NCI-H146 (cell line): ENCODE measurements at regions not wholly inside any gene's neighbourhood (a gene's known extent, or its start where the extent isn't known, plus 50 kb on each side); places are given as distances from the start of the nearest gene placed in this dataset.
"Not testable (repeated sequence)": the region's sequence is repeated elsewhere in the genome, so short reads cannot be mapped to it uniquely, and the experiment has no call there.

Experiments used
- DNase-seq: peaks from one replicate; lab custom pipeline; 2025; lab: John Stamatoyannopoulos, UW

DNA sequence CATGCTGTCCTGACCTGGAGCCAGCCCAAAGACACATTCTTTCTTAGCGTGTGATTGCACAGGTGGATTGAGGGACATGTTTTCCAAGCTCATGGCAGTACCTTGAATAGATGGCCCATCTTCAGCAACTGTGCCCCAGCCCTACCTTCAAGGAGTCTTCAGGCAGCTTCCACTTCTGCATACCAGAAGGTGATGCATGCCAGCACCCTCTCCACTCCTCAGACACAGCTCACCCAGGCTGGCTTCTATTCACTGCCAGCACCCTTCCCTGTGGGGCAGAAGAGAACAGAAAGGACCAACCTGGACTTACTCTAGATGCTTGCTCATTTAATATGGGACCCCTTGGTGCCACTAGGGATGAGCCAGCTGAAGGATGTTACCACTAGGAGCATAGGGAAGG is 466.4 kb upstream of the ISX start:
- no peak for DNase-seq

DNA sequence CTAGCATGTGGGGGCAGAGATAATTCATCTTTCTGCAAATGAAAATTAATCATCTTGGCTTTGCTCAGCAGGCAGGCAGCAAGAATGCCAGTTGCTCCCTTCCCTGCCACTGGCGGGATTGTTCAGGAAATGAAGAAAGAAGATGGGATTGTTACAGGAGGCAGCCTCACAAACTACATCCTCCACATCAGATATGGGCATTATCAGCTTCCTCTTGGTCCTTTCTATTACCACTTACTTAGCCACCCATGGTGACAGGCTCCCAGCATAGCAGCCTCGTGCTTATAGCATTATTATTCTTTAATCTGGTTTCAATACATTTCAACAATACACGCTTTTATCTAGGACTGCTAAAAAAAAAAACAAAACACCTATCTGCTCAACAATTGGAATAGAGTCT is 461.6 kb upstream of the ISX start:
- no peak for DNase-seq

GRCh38 chr22:34608106-34608505 is 457.9 kb upstream of the ISX start:
- DNase-seq = no peak

- DNase-seq = no peak
Measured at GRCh38 chr22:34608540-34609115, 457.3 kb upstream of the ISX start.

DNA sequence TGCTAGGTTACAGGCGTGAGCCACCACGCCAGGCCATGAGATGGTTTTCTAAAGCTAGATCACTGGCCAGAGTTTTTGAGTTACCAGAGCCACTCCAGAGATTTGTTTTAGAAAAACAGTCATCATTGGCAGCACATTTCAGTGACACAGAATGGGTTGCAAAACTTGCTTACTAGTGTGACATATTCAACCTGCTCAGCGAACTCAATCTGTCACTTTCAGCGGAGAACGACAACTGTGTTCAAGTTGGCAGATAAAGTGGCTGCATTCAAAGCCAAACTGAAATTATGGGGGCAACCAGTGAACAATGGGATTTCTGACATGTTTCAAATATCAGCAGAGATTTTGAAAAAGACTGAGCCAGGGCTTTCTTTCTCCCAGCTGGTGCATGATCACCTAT is 456.3 kb upstream of the ISX start:
- DNase-seq = no peak

- DNase-seq = no peak
Measured at GRCh38 chr22:34620161-34620560, 445.8 kb upstream of the ISX start.

DNA sequence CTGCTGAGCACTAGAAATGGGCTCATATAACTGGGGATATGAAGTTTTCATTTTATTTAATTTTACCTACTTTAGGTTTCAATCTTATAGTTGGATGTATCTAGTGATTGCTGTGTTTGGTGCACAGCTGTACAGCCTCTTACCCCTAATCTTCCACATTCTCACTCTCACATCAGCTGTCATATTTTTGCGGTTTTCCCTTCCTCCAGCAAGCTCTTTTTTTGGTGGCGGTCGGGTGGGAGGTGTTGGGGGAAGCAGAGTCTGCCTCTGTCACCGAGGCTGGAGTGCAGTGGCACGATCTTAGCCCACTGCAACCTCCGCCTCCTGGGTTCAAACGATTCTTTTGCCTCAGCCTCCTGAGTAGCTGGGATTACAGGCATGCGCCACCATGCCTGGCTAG is 445.1 kb upstream of the ISX start:
- DNase-seq = no peak

- no peak for DNase-seq
Measured at GRCh38 chr22:34622602-34623001, 443.4 kb upstream of the ISX start.

DNA sequence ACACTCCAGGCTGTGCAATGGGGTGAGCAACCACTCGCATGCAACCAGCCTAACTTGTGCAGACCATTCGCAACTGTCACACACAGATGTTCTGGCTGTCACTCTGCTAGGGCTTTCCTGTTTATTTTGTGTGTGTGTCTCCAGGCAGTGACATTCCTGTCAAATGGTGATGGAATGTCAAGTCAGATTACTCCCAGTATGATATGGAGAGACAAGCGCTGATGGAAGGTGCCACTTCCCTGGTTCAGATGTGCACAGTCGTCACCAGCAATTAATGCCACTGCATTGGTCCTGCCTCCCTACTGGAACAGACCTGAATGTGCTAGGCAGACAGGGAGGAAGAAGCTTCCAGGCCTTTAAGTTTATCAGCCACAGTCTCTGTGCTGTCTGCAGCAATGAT is 442.4 kb upstream of the ISX start:
- no peak for DNase-seq

DNA sequence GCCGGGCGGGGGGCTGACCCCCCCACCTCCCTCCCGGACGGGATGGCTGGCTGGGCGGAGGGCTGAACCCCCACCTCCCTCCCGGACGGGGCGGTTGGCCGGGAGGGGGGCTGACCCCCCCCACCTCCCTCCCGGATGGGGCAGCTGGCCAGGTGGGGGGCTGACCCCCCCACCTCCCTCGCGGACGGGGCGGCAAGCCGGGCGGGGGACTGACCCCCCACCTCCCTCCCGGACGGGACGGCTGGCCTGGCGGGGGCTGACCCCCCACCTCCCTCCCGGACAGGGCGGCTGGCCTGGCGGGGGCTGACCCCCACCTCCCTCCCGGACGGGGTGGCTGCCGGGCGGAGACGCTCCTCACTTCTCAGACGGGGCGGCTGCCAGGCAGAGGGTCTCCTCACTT is 440.1 kb upstream of the ISX start:
- not testable (repeated sequence) for DNase-seq

- no peak for DNase-seq
Measured at GRCh38 chr22:34638128-34638527, 427.8 kb upstream of the ISX start.

GRCh38 chr22:34639911-34640310 is 426.0 kb upstream of the ISX start:
- no peak for DNase-seq

GRCh38 chr22:34645375-34645774 is 420.6 kb upstream of the ISX start:
- DNase-seq = no peak

- no peak for DNase-seq
Measured at GRCh38 chr22:34669001-34669400, 397.0 kb upstream of the ISX start.

DNA sequence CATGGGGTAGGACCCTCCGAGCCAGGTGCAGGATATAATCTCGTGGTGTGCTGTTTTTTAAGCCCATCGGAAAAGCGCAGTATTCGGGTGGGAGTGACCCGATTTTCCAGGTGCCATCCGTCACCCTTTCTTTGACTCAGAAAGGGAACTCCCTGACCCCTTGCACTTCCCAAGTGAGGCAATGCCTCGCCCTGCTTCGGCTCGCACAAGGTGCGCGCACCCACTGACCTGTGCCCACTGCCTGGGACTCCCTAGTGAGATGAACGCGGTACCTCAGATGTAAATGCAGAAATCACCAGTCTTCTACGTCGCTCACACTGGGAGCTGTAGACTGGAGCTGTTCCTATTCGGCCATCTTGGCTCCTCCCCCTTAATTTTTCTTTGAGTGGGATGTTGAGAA is 382.9 kb upstream of the ISX start:
- not testable (repeated sequence) for DNase-seq

DNA sequence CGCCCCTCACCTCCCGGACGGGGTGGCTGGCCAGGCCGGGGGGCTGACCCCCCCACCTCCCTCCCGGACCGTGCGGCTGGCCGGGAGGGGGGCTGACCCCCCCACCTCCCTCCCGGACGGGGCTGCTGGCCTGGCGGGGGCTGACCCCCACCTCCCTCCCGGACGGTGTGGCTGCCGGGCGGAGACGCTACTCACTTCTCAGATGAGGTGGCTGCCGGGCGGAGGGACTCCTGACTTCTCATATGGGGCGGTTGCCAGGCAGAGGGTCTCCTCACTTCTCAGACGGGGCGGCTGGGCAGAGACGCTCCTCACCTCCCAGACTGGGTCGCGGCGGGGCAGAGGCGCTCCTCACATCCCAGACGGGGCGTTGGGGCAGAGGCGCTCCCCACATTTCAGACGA is 381.7 kb upstream of the ISX start:
- not testable (repeated sequence) for DNase-seq

GRCh38 chr22:34687116-34687515 is 378.8 kb upstream of the ISX start:
- DNase-seq = no peak

- no peak for DNase-seq
Measured at GRCh38 chr22:34688825-34689224, 377.1 kb upstream of the ISX start.

DNA sequence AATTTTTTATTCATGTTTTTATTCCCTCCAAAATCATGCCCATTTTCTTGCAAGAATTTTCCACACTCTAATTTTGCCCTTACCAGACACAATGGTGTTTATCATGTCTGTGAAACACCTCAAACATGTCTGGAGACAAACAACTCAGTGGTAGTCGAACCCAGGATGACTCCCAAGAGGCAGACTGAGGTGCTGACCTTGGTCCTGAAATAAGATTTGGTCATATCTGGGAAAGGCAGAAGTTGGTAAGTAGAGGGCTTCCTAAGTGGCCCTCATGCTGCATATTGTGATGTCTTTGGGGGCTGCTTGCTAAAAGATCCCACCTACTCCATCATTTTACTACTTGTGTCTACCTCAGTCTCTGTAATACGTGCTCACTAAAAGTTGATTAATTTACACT is 369.4 kb upstream of the ISX start:
- no peak for DNase-seq

GRCh38 chr22:34702279-34702678 is 363.7 kb upstream of the ISX start:
- DNase-seq = no peak

DNA sequence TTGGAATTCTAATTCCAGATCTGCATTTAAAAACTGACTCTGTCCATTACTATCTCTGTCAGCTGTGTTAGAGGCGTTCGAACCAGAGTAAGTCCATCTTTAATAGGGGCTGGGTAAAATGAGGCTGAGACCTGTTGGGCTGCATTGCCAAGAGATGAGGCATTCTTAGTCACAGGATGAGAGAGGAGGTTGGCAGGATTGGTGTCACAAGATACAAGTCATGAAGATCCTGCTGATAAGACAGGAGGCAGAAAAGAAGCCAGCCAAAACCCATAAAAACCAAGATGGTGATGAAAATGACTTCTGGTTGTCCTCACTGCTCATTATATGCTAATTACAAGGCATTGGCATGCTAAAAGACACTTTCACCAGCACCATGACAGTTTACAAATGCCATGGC is 356.3 kb upstream of the ISX start:
- DNase-seq = no peak

- no peak for DNase-seq
Measured at GRCh38 chr22:34722901-34723300, 343.1 kb upstream of the ISX start.

DNA sequence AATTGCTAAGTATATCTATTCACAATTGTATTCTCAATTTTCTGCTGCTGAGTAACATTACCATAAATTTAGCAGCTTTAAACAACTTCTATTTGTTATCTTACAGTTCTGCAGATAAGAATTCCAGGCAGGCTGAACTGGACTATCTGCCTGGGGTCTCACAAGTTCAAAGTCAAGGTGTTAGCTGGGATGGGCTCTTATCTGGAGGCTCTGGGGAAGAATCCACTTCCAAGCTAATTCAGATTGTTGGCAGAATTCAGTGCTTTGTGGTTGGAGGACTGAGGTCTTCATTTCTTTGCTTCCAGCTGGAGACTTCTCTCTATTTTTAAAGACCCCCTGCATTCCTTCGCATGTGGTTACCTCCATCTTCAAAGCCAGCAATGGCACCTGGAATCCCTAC is 329.9 kb upstream of the ISX start:
- DNase-seq = no peak

DNA sequence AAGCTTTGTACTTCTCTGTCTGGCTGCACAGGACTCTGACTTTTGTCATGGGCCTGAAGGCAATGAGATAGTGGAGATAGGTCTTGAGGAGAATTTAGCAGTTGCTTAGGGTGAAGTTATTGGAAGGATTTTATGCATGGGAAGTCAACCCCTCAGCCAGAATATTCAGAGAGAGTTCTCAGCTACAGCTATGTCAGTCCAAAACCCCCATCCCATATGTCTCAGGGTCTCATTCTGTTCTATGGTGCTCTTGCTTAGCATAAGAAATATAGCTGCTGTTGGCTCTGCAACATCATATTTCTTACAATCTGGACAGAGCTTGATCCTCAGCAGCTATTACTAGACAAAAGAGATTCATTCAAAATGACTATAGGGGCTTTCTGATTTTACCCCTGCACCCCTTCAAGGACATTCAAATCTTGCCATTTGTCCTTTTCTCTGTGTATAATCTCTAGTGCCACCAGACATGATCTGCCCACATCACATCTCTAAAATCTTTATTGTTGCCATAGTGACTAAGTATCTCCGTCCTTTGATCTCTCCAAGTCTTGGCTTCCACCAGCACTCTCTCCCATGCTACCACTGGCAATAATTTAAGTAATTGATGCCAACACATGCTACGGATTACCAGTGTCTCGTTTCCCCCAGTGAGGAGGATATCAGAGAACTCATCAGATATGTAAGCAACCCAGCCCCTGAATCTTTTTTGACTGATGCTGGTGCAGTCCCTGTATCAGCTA is 327.1 kb upstream of the ISX start:
- no peak for DNase-seq
